IPS DF 4.7 (cell line): ENCODE measurements at regions not wholly inside any gene's neighbourhood (a gene's known extent, or its start where the extent isn't known, plus 50 kb on each side); places are given as distances from the start of the nearest gene placed in this dataset.
"Not testable (repeated sequence)": the region's sequence is repeated elsewhere in the genome, so short reads cannot be mapped to it uniquely, and the experiment has no call there.

ENCODE experiments used
- DNase-seq: peaks from one replicate; pipeline ENCODE4 v3.0.0-alpha.2; 2013; ENCODE audit warnings: low spot score; ENCODE audit errors: extremely low read depth

DNA sequence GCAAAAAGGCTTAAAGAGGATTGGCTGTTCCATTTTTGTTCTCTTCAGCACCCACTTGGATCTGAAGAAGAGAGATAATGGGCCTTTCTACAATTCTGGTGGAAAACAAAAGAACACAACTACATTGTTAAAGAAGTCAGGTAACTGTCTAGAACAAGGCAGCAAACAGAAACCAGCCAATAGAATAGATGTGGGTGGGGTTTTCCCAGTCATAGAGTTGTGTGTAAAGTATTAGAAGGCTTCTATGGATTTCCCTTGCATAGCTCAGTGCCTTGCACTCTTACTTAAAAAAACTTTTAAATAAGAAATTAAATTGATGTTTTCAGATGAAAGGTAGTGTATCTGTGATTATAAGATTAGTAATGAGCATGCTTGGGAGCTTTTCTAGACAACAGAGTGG, 462.7 kb upstream of the ATP11B start:
- DNase-seq, result no peak

DNA sequence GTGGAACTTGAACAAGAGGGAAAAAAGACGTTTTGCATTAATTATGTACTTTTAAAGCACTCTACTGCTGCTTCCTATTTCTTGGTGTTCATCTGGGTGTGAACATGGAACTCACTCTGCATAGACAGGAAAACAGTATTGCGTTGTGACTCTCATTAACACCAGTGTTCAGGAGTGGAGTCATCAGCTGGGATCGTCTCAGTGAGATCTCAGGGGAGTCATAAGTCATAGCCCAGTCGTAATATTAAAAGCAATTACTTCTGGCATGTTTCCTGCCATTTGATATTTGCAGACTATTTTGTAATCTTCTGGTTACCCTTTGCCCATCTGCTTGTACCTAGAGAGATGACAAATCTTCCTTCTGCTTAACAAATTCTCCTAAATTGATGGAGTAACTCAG, 462.0 kb upstream of the ATP11B start:
- DNase-seq, result no peak

DNA sequence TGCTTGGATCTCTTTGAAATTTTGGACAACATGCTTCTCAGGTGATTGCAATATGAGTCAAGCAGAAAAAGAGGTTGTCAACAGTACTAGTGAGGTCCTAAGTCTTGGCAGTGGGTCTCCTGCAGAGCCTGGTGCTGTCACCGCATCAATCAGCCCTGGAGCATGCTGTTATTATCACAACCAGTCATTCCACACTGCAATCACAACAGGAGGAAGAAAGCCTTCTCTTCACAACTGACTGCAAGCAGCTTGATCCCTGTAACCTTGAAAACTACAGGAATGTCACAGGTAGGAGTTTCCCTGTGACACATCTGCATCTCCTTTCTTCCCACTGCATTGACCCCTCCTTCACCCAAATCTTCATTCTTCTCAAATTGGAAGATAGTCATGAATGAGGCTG, 451.1 kb upstream of the ATP11B start:
- no peak for DNase-seq

DNA sequence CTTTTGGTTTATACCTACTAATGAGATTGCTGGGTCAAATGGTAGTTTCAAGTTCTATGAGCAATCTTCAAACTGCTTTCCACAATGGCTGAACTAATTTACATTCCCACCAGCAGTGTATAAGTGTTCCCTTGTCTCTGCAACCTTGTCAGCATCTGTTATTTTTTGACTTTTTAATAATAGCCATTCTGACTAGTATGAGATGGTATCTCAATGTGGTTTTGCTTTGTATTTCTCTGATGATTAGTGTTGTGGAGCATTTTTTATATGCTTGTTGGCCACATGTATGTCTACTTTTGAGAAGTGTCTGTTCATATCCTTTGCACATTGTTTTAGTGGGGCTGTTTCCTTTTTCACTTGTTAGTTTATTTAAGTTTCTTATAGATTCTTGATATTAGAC, 449.3 kb upstream of the ATP11B start:
- not testable (repeated sequence) for DNase-seq

DNA sequence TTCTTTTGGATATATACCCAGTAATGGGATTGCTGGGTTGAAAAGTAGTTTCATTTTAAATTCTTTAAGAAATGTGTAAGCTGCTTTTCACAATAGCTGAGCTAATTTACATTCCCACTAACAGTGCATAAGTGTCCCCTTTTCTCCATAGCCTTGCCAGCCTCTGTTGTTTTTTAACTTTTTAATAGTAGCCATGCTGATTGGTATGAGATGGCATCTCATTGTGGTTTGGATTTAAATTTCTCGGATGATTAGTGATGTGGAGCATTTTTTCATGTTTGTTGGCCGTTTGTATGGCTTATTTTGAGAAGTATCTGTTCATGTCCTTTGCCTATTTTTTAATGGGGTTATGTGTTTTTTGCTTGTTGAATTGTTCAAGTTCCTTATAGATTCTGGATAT, 444.3 kb upstream of the ATP11B start:
- no peak for DNase-seq

DNA sequence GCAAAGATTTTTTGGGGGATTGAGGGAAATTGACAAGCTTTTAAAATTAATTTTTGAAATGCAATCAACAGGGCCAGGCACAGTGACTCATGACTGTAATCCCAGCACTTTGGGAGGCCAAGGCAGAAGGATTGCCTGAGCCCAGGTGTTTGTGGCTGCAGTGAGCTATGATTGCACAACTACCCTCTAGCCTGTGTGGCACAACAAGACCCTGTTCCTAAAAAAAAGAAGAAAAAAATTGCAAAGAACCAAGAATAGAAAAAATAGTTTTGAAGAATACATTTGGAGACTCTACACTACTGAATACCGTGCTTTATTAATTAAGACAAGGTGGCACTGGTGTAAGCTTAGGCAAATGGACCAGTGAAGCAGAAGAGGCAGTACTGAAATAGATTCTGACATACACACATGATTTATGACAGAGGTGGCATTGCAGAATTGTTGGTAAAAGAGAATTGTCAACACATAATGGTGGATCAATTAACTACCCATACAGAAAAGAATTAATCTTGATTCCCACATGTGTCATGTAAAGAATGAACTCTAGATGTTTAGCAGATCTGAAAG, 443.3 kb upstream of the ATP11B start:
- no peak for DNase-seq

DNA sequence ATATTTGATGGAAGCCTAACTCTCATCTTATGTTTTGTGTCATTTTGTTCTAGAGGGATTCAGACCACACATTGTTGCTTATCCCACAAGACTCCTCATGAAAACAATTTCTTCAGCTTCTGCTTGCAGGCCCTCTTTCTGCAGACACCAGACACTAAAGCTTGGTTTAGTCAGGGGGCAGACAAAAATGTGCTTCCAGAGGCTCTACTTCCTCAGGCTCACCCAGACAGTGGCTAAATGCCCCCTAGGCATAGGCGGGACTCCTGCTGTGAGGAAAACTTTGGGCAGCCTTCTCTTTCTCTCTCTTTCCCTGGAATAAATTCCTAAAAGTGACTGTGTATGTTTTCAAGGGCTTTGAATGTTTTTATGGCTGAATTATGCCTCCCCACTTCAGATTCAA, 435.4 kb upstream of the ATP11B start:
- no peak for DNase-seq

DNA sequence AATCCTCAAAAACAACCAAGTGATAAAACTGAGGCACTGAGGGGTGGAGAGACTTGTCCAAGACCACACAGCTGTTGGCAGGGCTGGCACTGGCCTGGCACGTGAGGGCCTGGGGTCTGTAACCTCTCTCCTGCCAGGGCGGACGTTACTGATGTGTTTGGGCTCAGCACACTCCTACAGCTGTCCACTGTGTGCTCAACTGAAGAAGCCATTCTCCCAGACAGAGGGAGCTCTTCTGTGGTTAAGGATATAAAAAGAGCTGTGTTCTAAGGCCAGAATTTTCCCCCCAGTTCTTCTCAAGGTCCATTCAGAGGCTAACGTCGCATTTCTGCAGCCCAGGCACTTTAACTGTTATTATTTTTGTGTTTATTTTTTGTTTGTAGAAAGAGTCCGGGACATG, 429.0 kb upstream of the ATP11B start:
- no peak for DNase-seq

DNA sequence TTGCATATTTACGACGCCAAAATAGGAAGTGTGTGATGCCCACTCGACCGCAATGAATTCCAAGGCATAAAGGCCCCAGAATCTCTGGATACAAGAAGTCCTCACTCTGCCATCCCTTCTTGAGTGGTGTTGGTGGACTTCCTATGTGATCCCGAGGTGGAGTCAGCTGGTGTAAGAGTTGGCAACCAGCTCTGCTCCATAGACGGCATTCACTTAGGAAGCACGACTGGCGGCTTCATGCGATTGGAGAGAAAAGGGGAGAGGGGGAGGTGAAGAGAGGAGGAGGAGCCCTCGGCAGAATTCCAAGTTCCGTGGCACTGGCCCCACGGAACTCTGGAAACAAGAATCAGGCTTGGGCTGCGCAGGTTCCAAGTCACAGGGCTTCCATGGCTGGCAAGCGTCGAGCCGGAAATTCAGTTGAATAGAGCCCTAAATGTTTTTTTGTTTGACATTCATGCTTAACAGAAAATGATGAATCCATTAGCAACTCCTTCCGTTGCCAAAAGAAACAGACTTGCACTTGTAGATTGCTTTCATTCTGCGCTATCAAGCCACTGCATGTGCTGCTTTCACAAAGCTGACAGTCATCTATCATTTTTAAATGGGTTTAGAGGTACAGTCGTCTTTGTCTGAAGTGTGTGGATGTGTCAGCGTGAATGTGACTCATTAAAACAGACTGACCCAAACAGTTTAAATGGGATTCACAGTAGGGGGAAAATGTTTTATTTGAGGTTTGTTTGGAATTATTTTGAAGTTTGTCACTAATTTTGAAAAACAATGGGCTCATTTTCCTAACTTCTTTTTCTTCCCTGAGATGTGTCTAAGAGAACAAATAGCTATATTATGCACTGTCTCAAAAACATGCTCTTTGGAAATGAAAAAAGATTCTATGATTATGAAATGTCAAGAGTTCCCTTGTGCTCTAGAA, 428.3 kb upstream of the ATP11B start:
- no peak for DNase-seq

DNA sequence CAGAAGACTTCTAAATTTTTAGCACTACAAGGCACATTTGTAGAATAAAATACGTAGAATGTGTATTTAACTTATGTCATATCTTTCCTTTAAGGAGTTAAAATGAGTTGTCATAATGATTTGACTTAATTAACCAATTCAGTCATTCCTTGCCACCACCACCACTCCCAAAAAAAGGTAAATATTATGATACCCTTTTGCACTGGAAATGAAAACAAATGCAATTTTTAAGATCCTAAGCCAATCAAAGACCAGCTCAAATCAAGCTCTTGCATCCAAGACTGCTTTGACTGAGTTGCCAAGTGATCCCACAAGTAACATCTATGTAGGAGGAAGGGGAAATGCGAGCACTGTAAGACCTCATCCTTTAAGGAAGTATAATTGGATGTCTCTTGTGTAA, 426.6 kb upstream of the ATP11B start:
- DNase-seq, result no peak

DNA sequence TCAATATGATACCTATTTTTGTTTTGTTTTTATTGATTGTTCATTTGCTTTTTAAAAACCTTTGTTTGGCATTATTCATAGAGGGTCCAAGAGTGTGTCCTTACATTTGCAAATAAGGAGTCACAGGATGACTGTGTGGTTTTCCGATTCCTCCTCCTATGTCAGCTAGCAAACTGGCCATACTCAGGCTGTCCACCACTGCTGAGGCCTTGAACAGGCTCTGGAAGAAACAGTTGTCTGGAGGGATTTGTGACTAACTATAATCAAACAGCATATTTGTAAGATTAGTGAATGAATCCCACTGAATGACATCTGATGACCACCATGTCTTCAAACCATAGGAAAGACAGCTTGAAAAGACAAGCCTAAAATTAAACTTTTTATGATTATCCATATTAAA, 423.4 kb upstream of the ATP11B start:
- no peak for DNase-seq

DNA sequence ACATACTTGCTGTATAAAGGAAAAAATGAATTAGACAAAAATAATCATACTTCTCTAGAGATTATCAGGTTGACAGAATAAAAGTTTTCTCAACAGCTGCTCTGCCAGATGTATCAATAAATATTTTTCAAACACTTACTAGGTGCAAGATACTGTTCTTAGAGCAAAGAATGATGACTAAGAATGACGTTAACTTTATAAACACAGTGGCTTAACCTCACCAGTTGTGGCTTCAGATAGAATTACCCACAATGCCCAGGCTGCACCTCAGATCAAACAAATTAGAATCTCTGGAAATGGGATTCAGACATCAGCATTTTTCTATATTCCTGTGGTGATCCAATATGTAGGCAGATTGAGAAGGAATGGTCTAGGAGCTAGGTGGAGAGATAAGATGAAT, 422.4 kb upstream of the ATP11B start:
- no peak for DNase-seq

DNA sequence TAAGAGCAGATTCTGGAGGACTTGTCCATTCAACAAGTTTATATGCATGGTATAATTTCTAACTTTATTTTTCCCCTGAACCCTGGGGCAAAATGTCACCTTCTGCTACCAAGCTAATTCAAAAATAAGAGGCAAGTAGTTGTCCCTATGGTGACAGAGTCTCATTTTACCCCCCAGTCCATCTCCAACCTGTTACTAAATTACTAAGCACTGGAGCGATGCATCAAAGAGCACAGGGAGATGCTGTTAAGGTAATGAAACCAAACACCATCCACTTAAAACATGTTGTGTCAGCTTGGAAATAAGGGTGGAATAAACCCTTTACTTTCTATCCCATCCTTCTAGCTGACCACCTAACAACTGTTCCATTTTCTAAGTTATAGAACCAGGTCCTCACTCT, 417.4 kb upstream of the ATP11B start:
- no peak for DNase-seq

DNA sequence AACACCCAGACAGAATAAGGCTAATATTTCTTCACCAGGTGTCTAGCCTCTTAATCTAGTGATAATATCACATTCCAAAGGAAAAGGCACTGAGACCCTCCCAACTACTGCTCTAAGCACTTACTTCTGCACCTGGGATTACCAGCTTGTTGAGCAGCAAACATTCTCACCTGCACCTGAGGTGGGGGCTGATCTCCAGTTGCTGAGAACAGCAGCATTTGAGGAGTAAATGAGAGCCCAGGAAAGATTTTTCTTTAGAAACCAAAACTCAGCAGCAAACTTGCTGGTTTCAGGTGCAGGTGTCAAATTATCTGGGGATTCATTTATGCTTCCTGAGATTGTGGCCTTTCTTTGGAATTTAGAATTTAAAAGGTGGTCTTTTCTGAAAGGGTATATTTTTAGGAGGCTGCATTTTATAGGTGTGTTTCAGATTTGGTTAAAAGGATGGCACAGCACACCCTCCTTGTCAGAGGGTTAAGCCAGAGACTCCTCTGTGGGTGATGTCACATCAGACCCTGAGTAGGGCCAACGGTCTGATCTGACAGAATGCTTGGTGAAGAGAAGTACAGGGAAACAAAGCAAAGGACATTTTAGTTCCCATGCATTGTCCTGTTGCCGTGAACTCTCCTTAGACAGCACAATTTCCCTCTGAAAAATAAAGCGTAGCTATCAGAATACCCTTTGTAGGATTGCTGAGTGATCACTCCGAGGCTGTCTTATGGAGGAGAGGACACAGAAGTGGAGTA, 411.0 kb upstream of the ATP11B start:
- no peak for DNase-seq

DNA sequence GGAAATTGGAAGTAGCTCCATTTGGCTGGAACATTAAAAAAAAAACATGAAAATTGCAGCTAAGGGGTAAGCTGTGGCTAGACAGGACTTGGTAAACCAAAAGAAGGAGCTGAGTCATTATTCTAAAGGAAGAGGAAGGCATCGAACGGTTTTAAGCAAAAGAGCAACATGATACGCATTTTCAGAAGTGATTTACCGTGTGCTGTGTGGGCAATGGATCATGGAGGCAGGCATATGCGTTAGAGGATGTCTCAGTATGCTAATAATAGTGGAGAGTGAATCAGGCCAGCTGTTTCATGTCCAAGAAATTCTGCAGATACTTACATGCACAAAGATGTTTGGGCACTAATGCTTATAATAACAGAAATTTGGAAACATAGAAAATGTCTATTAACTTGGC, 409.1 kb upstream of the ATP11B start:
- DNase-seq, result no peak

DNA sequence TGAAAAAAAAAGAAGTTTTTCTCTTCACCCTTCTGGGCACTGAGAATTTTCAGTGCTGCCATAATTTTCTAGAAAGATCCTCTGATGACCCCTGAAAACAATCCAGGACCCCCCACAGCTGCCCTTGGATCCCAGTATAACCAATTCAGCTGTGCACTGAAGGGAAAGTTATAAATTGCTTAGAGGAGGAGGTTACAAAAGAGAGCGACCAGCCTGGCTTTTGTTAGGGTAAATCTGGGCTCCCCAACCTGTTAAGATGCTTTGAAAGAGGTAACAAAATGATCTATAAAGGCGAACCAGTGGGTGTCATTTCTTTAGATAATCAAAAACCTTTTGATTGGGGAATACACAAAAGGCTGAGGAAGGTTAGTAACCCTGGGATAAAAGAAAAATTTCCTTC, 407.9 kb upstream of the ATP11B start:
- DNase-seq, result no peak

DNA sequence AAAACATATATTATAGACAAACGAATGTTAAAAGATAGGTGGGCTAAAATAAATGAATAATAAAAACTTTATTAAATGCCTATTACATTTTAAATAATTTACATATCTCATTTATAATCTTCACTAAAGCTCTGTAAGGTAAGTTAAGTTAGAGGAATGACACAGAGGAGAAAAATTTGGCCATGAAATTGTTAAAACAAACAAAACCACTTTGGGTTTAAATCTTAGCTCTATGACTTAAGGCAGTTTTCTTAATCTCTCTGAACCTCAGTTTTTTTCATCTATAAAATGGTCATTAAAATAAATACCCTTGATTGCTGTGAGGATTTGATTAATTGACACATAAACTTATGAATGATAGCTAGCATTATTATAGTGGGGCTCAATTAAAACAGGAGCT, 404.8 kb upstream of the ATP11B start:
- no peak for DNase-seq

DNA sequence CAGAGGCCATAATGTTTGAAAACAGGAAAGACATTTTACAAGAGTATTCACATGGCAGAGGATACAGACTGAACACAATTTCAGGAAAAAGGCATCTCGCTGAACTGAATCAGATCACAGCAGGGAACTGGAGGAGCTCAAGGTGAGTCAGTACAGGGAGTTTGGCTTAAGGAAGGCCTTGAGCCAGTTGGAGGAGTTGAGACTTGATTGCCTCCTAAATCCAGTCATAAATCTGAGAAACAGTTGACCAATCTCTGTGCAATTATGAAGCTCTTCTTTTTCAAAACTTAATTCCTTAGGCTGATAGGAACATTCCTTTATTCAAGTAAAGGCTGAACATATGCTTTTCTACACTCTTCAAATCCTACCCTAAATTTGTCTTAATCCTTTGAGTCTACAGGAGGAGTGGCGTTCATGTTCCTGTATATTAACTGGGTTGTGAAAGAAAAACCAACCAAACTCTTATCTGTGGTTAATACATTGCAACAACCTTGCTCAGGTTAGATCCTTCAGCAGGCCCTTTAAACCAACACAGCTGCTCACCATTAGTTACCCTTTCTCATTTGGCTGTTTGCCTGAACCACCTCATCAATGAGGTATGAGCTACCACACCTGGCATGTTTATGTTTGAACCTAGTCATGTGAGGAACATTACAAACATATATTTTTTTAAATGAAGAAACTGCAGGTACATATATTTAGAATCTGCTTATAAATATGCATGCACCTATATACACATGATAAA, 404.1 kb upstream of the ATP11B start:
- DNase-seq, result no peak

DNA sequence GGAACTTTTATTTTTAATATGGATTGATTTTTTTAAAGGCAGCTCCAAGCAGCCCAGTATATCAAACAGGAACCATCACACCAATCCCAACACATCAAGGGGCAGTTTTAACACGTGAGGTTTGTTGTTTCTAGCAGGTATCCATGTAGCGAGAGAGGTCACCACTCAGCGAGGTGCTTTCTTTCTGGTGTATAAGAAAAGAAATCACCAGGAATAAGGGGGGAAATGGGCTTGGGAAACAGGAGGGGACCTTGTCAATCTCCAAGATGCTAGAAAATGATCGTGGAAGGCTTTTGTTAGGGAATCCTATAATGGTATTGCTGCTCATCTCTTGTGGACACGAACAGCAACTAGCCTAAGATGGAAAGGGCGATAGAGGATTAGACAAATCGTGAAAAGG, 402.9 kb upstream of the ATP11B start:
- no peak for DNase-seq

DNA sequence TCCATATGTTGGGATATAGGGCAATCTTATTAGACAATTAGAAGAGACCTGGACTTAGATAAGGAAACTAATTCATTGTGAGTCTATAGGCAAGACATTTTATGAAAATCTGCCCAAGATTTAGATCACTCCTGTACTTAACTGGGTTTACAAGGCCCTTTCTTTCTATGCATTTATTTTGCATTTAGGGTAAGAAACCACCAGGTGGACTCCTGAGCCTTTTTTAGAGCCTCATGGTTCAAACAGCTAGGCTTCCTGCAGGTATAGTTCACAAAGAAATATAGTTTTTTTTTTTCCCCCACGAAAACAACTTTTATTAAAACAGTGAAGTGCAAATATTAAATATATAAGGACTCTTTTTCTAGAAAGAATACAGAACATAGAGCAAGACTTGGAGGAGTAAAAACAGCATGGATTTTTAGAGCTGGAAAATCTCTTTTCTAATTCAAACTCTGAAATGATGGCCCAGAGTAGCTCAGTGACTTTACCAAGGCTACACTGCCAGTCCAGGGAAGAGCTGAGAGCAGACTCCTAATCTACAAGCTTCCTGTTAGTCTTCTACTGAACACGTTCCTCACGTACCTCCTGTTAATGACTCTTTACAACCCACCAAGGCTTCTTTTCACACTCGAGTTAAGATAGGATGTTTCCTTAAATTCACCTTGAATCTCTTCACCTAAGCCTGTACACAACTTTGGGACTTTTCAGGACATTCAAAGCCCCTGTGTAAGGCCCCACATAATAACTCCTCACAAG, 400.9 kb upstream of the ATP11B start:
- no peak for DNase-seq

DNA sequence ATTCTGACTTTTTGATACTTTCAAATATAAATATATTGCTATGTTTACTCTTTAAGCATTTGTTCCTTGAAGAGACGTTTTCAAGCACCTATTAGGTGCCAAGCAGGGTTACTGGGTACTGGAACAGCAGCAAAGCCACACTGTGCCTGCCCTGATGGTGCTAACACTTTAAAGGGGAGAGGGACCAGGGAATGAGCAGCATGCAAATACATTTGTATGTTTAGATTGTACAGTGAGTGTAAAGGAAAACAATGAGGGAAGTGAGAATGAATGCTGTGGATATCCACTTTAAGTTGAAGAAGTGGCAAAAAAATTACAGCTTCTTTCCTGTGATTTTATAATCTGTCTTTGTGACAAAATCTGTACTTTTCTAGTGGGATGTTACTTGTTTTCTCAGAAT, 400.2 kb upstream of the ATP11B start:
- DNase-seq, result no peak
